ENCODE measurements at regions not wholly inside any gene's neighbourhood (a gene's known extent, or its start where the extent isn't known, plus 50 kb on each side); places are given as distances from the start of the nearest gene placed in this dataset.
"Not testable (repeated sequence)": the region's sequence is repeated elsewhere in the genome, so short reads cannot be mapped to it uniquely, and the experiment has no call there.

DNA sequence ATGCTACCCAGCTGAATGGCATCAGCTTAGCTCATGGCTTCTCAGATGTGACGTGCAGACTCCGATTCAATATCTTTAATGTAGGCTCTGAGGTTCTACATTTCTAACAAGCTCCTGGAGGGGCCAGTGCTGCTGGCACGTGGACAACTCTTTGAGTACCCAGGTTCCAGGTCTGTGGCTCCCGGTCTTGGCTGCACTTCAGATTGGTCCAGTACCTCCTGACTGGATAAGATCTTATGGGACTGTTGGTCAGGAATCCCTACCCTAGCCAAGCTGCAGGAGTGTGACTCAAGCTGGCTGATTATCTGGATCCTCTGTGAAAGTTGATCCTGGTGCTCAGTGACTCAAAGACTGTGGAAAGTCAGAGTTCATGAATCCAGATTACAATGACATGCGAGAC, 222.1 kb downstream of the ANKRD30B start:
- Mint-ChIP-seq H3K4me3 (ENCODE audit: unreplicated experiment) (no peak overlapping the region), H3K27me3 (ENCODE audit: unreplicated experiment) (no peaks in the 10 kb centered on the region), H3K27ac (ENCODE audit: unreplicated experiment) (no peak overlapping the region), H3K36me3 (ENCODE audit: unreplicated experiment) (no peaks in the 10 kb centered on the region), H3K4me1 (ENCODE audit: unreplicated experiment) (no peaks in the 10 kb centered on the region), H3K9me3 (ENCODE audit: unreplicated experiment) (peaks cover 21% of the 10 kb centered on the region)
- DNase-seq (ENCODE audit: extremely low spot score, unreplicated experiment), result no peak
- TF ChIP-seq, protein P1, sequence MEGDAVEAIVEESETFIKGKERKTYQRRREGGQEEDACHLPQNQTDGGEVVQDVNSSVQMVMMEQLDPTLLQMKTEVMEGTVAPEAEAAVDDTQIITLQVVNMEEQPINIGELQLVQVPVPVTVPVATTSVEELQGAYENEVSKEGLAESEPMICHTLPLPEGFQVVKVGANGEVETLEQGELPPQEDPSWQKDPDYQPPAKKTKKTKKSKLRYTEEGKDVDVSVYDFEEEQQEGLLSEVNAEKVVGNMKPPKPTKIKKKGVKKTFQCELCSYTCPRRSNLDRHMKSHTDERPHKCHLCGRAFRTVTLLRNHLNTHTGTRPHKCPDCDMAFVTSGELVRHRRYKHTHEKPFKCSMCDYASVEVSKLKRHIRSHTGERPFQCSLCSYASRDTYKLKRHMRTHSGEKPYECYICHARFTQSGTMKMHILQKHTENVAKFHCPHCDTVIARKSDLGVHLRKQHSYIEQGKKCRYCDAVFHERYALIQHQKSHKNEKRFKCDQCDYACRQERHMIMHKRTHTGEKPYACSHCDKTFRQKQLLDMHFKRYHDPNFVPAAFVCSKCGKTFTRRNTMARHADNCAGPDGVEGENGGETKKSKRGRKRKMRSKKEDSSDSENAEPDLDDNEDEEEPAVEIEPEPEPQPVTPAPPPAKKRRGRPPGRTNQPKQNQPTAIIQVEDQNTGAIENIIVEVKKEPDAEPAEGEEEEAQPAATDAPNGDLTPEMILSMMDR (IDR thresholded peaks at IDR 0.05), result no peak

DNA sequence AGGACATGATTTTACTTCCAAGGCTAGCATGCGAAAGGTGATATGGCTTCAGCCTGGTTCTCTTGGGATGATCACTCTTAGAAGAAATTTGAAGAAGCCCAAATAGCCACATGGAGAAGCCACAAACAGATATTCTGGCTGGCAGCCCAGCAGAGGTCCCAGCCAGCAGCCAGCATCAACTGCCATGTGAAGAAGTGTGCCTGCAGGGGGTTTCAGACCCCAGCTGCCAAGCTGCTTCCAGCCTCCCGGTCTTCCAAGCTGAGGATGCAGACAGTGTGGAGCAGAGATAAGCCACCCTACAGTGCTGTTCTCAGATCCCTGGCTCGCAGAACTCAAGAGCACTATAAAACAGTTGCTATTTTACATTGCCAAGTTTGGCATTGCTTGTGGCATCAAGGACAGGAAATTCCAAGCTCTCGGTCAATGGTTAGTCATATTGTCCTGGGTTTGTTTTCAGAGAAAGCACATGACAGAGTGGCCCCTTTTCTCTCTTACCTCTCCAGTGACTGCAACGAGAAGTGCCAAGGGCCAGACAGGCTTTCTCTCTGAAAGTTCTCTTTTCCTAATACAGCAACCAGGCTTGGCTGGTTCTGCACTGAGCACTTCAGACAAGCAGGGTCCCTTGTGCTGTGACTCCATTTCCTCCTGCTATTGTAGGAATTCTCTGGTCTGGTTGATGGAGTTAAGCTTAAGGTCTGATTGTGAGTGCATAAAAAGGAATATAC, 223.7 kb downstream of the ANKRD30B start:
- no peaks in the 10 kb centered on the region for H3K27me3 Mint-ChIP-seq (ENCODE audit: unreplicated experiment)
- no peaks in the 10 kb centered on the region for H3K36me3 Mint-ChIP-seq (ENCODE audit: unreplicated experiment)
- no peak overlapping the region for H3K27ac Mint-ChIP-seq (ENCODE audit: unreplicated experiment)
- no peak overlapping the region for H3K4me3 Mint-ChIP-seq (ENCODE audit: unreplicated experiment)
- no peaks in the 10 kb centered on the region for H3K4me1 Mint-ChIP-seq (ENCODE audit: unreplicated experiment)
- H3K9me3 Mint-ChIP-seq (ENCODE audit: unreplicated experiment), result peaks cover 19% of the 10 kb centered on the region
- TF ChIP-seq, protein P1 (IDR thresholded peaks at IDR 0.05), result no peak
- DNase-seq (ENCODE audit: extremely low spot score, unreplicated experiment), result no peak

DNA sequence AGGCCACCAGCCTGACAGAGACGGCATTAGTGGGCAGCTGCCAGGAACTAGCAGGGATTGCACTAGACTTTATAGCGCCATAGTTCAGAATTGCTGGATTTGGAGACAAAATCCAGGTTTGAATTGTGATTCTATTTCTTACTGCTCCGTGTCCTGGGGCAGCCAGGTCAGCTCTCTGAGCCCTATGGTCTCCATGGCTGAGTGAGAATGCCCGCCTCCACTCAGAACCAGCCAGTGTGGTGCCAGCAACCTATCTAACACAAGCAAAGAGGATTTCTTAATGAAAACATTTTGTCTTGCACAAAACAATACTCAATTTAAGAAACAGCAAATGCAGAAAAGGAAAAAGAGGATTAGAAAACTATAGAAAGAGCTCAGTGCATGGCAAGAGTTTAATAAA, 225.4 kb downstream of the ANKRD30B start:
- H3K36me3 Mint-ChIP-seq (ENCODE audit: unreplicated experiment); H3K27me3 Mint-ChIP-seq (ENCODE audit: unreplicated experiment); H3K4me1 Mint-ChIP-seq (ENCODE audit: unreplicated experiment); H3K4me3 Mint-ChIP-seq (ENCODE audit: unreplicated experiment); H3K27ac Mint-ChIP-seq (ENCODE audit: unreplicated experiment); DNase-seq (ENCODE audit: extremely low spot score, unreplicated experiment): not testable (repeated sequence)
- peaks cover 35% of the 10 kb centered on the region for H3K9me3 Mint-ChIP-seq (ENCODE audit: unreplicated experiment)

DNA sequence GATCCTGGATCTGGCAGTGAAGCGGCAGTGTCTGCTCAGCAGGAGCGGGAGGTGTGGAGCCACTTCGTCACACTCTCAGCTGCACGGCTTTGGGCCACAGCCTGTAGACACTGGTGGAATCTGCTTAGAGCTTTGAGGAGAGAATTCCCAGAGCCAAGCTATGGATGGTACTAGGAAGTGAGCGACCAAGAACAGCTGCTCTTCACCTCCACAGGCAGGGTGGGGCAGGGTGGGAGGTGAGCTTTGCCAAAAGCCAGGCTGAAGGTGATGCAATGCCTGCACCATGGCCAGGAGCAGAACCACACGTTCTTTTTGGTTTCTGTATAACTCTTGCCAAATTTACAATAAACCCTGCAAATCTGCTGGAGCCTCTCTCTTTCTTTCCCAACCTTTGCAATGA, 226.1 kb downstream of the ANKRD30B start:
- Mint-ChIP-seq H3K4me3 (ENCODE audit: unreplicated experiment) (no peak overlapping the region), H3K4me1 (ENCODE audit: unreplicated experiment) (no peaks in the 10 kb centered on the region), H3K27me3 (ENCODE audit: unreplicated experiment) (no peaks in the 10 kb centered on the region), H3K36me3 (ENCODE audit: unreplicated experiment) (no peaks in the 10 kb centered on the region), H3K27ac (ENCODE audit: unreplicated experiment) (no peak overlapping the region), H3K9me3 (ENCODE audit: unreplicated experiment) (peaks cover 36% of the 10 kb centered on the region)
- TF ChIP-seq, protein P1 (IDR thresholded peaks at IDR 0.05), result no peak
- no peak for DNase-seq (ENCODE audit: extremely low spot score, unreplicated experiment)

DNA sequence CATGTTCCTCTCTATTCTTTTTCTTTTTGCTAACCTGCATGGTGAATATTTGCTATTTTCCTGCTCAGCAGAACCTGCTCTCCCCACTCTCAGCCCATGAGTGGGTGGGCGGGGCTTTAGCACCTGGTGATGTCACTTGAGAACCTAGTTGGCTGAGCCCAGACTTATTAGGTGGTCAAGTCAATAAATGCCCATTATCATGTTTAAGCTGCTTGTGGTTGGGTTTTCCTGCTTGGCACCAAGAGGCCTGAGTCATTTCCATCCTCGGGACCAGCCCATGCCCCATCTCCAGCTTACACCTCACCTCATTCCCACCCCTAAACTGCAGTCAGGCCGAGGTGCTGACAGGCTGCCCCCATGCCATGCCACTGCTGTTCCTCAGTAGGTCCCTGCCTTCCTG, 226.6 kb downstream of the ANKRD30B start:
- Mint-ChIP-seq H3K36me3 (ENCODE audit: unreplicated experiment) (no peaks in the 10 kb centered on the region), H3K9me3 (ENCODE audit: unreplicated experiment) (peaks cover 33% of the 10 kb centered on the region), H3K4me1 (ENCODE audit: unreplicated experiment) (no peaks in the 10 kb centered on the region), H3K4me3 (ENCODE audit: unreplicated experiment) (no peak overlapping the region), H3K27me3 (ENCODE audit: unreplicated experiment) (no peaks in the 10 kb centered on the region), H3K27ac (ENCODE audit: unreplicated experiment) (no peak overlapping the region)
- TF ChIP-seq, protein P1 (IDR thresholded peaks at IDR 0.05), result no peak
- DNase-seq (ENCODE audit: extremely low spot score, unreplicated experiment), result no peak
